GM23338 (cell line): ENCODE measurements at regions not wholly inside any gene's neighbourhood (a gene's known extent, or its start where the extent isn't known, plus 50 kb on each side); places are given as distances from the start of the nearest gene placed in this dataset.
A peak's percentile ranks its signal among the peaks of the same experiment; 100 is the strongest.

ENCODE experiments used
- ATAC-seq: fragments of 200-7000 bp; cut with Tn5 transposase; 3 replicates; pipeline ENCODE4 v1.9.1; 2020
- DNase-seq: peaks from one replicate; pipeline ENCODE4 v3.0.0-alpha.2; 2015; ENCODE audit warnings: low spot score
- H2AFZ ChIP-seq: fragments of 200-600 bp; sonication (generic); 2 replicates; pipeline ENCODE4 v1.8.0; 2016; ENCODE audit warnings: antibody characterized with exemption, mild to moderate bottlenecking, moderate library complexity
- H3F3A ChIP-seq: fragments of 200-600 bp; sonication (generic); replicated peaks from 2 replicates; pipeline ENCODE4 v1.8.0; 2017; ENCODE audit warnings: antibody characterized with exemption, mixed run types, low read depth
- H3K27ac ChIP-seq: fragments of 200-600 bp; sonication (generic); 2 replicates; pipeline ENCODE4 v1.6.1; 2016; ENCODE audit warnings: low read depth
- H3K27me3 ChIP-seq: fragments of 200-600 bp; sonication (generic); 2 replicates; pipeline ENCODE4 v1.8.0; 2016; ENCODE audit warnings: mild to moderate bottlenecking, mixed run types, moderate library complexity; ENCODE audit not compliant: insufficient read depth
- H3K36me3 ChIP-seq: fragments of 200-600 bp; sonication (generic); 2 replicates; pipeline ENCODE4 v1.8.0; 2016; ENCODE audit warnings: mild to moderate bottlenecking; ENCODE audit not compliant: insufficient read depth
- H3K4me1 ChIP-seq: fragments of 200-600 bp; sonication (generic); 2 replicates; pipeline ENCODE4 v1.8.0; 2016; ENCODE audit warnings: mild to moderate bottlenecking, moderate library complexity; ENCODE audit not compliant: insufficient read depth
- H3K4me2 ChIP-seq: fragments of 200-600 bp; sonication (generic); 2 replicates; pipeline ENCODE4 v1.7.1; 2017; ENCODE audit warnings: mixed run types
- H3K4me3 ChIP-seq: fragments of 200-600 bp; sonication (generic); 2 replicates; pipeline ENCODE4 v1.6.1; 2016; ENCODE audit warnings: mixed run types
- H3K79me2 ChIP-seq: fragments of 200-600 bp; sonication (generic); replicated peaks from 2 replicates; pipeline ENCODE4 v1.8.0; 2017; ENCODE audit warnings: mild to moderate bottlenecking; ENCODE audit not compliant: insufficient read depth
- H3K9me2 ChIP-seq: fragments of 200-600 bp; sonication (generic); 2 replicates; pipeline ENCODE4 v1.8.0; 2017; ENCODE audit not compliant: insufficient read depth
- H4K20me1 ChIP-seq: fragments of 200-600 bp; sonication (generic); replicated peaks from 2 replicates; pipeline ENCODE4 v1.8.0; 2017; ENCODE audit warnings: mild to moderate bottlenecking; ENCODE audit not compliant: insufficient read depth
- H3K27ac Mint-ChIP-seq: 2 replicates; pipeline ENCODE4 v1.8.0; 2020; ENCODE audit warnings: inconsistent platforms, mild to moderate bottlenecking, moderate library complexity, mixed read lengths
- H3K27me3 Mint-ChIP-seq: 3 replicates; pipeline ENCODE4 v1.8.0; 2022; ENCODE audit warnings: low read depth, mild to moderate bottlenecking, moderate library complexity, mixed read lengths, inconsistent platforms; ENCODE audit not compliant: insufficient read depth, poor library complexity
- H3K36me3 Mint-ChIP-seq: 3 replicates; pipeline ENCODE4 v1.8.0; 2021; ENCODE audit warnings: low read depth, mild to moderate bottlenecking, inconsistent platforms, moderate library complexity, mixed read lengths
- H3K4me1 Mint-ChIP-seq: 3 replicates; pipeline ENCODE4 v1.8.0; 2020; ENCODE audit warnings: mild to moderate bottlenecking, inconsistent platforms, mixed read lengths
- H3K4me3 Mint-ChIP-seq: 3 replicates; pipeline ENCODE4 v1.8.0; 2021; ENCODE audit warnings: moderate library complexity, mild to moderate bottlenecking, inconsistent platforms, mixed read lengths
- H3K9me3 Mint-ChIP-seq: 3 replicates; pipeline ENCODE4 v1.8.0; 2020; ENCODE audit warnings: moderate library complexity, mild to moderate bottlenecking, inconsistent platforms, mixed read lengths
- CREB1 ChIP-seq: fragments of 250-450 bp; sonication (Bioruptor Pico); IDR thresholded peaks from 2 replicates; pipeline ENCODE4 v1.5.0; 2020; ENCODE audit warnings: low read depth, mild to moderate bottlenecking, moderate library complexity
- EZH2 ChIP-seq: fragments of 200-600 bp; sonication (generic); IDR thresholded peaks from one replicate; pipeline ENCODE4 v1.8.0; 2017; ENCODE audit warnings: antibody characterized with exemption, mild to moderate bottlenecking, low read depth; ENCODE audit not compliant: unreplicated experiment
- EZH2phosphoT487 ChIP-seq: fragments of 200-600 bp; sonication (generic); IDR thresholded peaks from one replicate; pipeline ENCODE4 v1.8.1; 2018; ENCODE audit warnings: antibody characterized with exemption; ENCODE audit not compliant: unreplicated experiment
- JUNB ChIP-seq: IDR thresholded peaks from one replicate; pipeline ENCODE4 v1.6.1; 2016; ENCODE audit warnings: antibody characterized with exemption; ENCODE audit not compliant: unreplicated experiment
- NANOG ChIP-seq: IDR thresholded peaks from 2 replicates; pipeline ENCODE4 v1.6.1; 2016; ENCODE audit warnings: antibody characterized with exemption, borderline replicate concordance
- POLR2AphosphoS5 ChIP-seq: IDR thresholded peaks from 2 replicates; pipeline ENCODE4 v1.6.1; 2016; ENCODE audit warnings: antibody characterized with exemption, low read depth
- STAT1 ChIP-seq: IDR thresholded peaks from one replicate; pipeline ENCODE4 v1.6.1; 2016; ENCODE audit warnings: antibody characterized with exemption; ENCODE audit not compliant: unreplicated experiment
- ZNF114 ChIP-seq: fragments of 250-450 bp; sonication (Bioruptor Pico); IDR thresholded peaks from 2 replicates; pipeline ENCODE4 v1.5.0; 2020; ENCODE audit warnings: mild to moderate bottlenecking, moderate library complexity
- ZNF331 ChIP-seq: fragments of 250-450 bp; sonication (Bioruptor Pico); IDR thresholded peaks from 2 replicates; pipeline ENCODE4 v1.5.0; 2020; ENCODE audit warnings: low read depth, mild to moderate bottlenecking, moderate library complexity
- TF ChIP-seq, protein P1 (sequence below): fragments of 250-450 bp; sonication (Bioruptor Pico); IDR thresholded peaks from 2 replicates; pipeline ENCODE4 v1.5.0; 2020; ENCODE audit warnings: mild to moderate bottlenecking, moderate library complexity
- TF ChIP-seq, protein P2 (sequence below): IDR thresholded peaks from 2 replicates; pipeline ENCODE4 v1.6.1; 2016; ENCODE audit warnings: antibody characterized with exemption
- TF ChIP-seq, protein P3 (sequence below), 2 experiments: fragments of 200-600 bp in 1 of 2; sonication (generic) in 1 of 2; conservative IDR thresholded peaks; 2 replicates each; pipeline versions ENCODE4 v1.5.1 to v1.6.1; 2016 to 2017; ENCODE audit warnings: antibody characterized with exemption in 2 of 2, low read depth in 2 of 2, mild to moderate bottlenecking in 2 of 2, moderate library complexity in 1 of 2
- TF ChIP-seq, protein P4 (sequence below): IDR thresholded peaks from one replicate; pipeline ENCODE4 v1.6.1; 2018; ENCODE audit warnings: antibody characterized with exemption; ENCODE audit not compliant: unreplicated experiment

GRCh38 chr5:124631874-124632550 lies 114.4 kb downstream of the ZNF608 start:
- no peak overlapping the region for H3K4me3 ChIP-seq
- 0 out of 2 replicates have a peak, but pooled peaks cover 4% of the 10 kb centered on the region for H3K79me2 ChIP-seq
- no peak overlapping the region for H3K27ac ChIP-seq
- H3F3A ChIP-seq: 0 out of 2 replicates have a peak, but pooled peaks cover 3% of the 10 kb centered on the region
- no peaks in the 10 kb centered on the region for H4K20me1 ChIP-seq
- Mint-ChIP-seq H3K27ac (no peak overlapping the region), H3K4me3 (no peak overlapping the region), H3K4me1 (peaks cover 25% of the 10 kb centered on the region), H3K27me3 (peaks cover 14% of the 10 kb centered on the region), H3K9me3 (no peaks in the 10 kb centered on the region; the same call in 1 of the 3 replicates), H3K36me3 (peaks cover 42% of the 10 kb centered on the region)
- no peak for TF ChIP-seq NANOG
- TF ChIP-seq ZNF331 (CRISPR knock-in tag): no peak
- no peak for TF ChIP-seq POLR2AphosphoS5
- TF ChIP-seq CREB1 (CRISPR knock-in tag): no peak
- TF ChIP-seq JUNB: no peak
- TF ChIP-seq, protein P1, sequence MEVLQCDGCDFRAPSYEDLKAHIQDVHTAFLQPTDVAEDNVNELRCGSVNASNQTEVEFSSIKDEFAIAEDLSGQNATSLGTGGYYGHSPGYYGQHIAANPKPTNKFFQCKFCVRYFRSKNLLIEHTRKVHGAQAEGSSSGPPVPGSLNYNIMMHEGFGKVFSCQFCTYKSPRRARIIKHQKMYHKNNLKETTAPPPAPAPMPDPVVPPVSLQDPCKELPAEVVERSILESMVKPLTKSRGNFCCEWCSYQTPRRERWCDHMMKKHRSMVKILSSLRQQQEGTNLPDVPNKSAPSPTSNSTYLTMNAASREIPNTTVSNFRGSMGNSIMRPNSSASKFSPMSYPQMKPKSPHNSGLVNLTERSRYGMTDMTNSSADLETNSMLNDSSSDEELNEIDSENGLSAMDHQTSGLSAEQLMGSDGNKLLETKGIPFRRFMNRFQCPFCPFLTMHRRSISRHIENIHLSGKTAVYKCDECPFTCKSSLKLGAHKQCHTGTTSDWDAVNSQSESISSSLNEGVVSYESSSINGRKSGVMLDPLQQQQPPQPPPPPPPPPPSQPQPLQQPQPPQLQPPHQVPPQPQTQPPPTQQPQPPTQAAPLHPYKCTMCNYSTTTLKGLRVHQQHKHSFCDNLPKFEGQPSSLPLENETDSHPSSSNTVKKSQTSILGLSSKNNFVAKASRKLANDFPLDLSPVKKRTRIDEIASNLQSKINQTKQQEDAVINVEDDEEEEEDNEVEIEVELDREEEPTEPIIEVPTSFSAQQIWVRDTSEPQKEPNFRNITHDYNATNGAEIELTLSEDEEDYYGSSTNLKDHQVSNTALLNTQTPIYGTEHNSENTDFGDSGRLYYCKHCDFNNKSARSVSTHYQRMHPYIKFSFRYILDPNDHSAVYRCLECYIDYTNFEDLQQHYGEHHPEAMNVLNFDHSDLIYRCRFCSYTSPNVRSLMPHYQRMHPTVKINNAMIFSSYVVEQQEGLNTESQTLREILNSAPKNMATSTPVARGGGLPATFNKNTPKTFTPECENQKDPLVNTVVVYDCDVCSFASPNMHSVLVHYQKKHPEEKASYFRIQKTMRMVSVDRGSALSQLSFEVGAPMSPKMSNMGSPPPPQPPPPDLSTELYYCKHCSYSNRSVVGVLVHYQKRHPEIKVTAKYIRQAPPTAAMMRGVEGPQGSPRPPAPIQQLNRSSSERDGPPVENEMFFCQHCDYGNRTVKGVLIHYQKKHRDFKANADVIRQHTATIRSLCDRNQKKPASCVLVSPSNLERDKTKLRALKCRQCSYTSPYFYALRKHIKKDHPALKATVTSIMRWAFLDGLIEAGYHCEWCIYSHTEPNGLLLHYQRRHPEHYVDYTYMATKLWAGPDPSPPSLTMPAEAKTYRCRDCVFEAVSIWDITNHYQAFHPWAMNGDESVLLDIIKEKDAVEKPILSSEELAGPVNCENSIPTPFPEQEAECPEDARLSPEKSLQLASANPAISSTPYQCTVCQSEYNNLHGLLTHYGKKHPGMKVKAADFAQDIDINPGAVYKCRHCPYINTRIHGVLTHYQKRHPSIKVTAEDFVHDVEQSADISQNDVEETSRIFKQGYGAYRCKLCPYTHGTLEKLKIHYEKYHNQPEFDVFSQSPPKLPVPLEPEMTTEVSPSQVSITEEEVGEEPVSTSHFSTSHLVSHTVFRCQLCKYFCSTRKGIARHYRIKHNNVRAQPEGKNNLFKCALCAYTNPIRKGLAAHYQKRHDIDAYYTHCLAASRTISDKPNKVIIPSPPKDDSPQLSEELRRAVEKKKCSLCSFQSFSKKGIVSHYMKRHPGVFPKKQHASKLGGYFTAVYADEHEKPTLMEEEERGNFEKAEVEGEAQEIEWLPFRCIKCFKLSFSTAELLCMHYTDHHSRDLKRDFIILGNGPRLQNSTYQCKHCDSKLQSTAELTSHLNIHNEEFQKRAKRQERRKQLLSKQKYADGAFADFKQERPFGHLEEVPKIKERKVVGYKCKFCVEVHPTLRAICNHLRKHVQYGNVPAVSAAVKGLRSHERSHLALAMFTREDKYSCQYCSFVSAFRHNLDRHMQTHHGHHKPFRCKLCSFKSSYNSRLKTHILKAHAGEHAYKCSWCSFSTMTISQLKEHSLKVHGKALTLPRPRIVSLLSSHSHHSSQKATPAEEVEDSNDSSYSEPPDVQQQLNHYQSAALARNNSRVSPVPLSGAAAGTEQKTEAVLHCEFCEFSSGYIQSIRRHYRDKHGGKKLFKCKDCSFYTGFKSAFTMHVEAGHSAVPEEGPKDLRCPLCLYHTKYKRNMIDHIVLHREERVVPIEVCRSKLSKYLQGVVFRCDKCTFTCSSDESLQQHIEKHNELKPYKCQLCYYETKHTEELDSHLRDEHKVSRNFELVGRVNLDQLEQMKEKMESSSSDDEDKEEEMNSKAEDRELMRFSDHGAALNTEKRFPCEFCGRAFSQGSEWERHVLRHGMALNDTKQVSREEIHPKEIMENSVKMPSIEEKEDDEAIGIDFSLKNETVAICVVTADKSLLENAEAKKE: no peak
- TF ChIP-seq EZH2: no peak
- no peak for TF ChIP-seq EZH2phosphoT487
- TF ChIP-seq, protein P2, sequence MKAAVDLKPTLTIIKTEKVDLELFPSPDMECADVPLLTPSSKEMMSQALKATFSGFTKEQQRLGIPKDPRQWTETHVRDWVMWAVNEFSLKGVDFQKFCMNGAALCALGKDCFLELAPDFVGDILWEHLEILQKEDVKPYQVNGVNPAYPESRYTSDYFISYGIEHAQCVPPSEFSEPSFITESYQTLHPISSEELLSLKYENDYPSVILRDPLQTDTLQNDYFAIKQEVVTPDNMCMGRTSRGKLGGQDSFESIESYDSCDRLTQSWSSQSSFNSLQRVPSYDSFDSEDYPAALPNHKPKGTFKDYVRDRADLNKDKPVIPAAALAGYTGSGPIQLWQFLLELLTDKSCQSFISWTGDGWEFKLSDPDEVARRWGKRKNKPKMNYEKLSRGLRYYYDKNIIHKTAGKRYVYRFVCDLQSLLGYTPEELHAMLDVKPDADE: no peak
- no peak for TF ChIP-seq STAT1
- TF ChIP-seq, protein P3, sequence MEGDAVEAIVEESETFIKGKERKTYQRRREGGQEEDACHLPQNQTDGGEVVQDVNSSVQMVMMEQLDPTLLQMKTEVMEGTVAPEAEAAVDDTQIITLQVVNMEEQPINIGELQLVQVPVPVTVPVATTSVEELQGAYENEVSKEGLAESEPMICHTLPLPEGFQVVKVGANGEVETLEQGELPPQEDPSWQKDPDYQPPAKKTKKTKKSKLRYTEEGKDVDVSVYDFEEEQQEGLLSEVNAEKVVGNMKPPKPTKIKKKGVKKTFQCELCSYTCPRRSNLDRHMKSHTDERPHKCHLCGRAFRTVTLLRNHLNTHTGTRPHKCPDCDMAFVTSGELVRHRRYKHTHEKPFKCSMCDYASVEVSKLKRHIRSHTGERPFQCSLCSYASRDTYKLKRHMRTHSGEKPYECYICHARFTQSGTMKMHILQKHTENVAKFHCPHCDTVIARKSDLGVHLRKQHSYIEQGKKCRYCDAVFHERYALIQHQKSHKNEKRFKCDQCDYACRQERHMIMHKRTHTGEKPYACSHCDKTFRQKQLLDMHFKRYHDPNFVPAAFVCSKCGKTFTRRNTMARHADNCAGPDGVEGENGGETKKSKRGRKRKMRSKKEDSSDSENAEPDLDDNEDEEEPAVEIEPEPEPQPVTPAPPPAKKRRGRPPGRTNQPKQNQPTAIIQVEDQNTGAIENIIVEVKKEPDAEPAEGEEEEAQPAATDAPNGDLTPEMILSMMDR (conservative IDR thresholded peaks at IDR 0.05; ENCODE audit: low read depth in 2 of 2): no peak
- no peak for TF ChIP-seq ZNF114 (CRISPR knock-in tag)
- TF ChIP-seq, protein P4, sequence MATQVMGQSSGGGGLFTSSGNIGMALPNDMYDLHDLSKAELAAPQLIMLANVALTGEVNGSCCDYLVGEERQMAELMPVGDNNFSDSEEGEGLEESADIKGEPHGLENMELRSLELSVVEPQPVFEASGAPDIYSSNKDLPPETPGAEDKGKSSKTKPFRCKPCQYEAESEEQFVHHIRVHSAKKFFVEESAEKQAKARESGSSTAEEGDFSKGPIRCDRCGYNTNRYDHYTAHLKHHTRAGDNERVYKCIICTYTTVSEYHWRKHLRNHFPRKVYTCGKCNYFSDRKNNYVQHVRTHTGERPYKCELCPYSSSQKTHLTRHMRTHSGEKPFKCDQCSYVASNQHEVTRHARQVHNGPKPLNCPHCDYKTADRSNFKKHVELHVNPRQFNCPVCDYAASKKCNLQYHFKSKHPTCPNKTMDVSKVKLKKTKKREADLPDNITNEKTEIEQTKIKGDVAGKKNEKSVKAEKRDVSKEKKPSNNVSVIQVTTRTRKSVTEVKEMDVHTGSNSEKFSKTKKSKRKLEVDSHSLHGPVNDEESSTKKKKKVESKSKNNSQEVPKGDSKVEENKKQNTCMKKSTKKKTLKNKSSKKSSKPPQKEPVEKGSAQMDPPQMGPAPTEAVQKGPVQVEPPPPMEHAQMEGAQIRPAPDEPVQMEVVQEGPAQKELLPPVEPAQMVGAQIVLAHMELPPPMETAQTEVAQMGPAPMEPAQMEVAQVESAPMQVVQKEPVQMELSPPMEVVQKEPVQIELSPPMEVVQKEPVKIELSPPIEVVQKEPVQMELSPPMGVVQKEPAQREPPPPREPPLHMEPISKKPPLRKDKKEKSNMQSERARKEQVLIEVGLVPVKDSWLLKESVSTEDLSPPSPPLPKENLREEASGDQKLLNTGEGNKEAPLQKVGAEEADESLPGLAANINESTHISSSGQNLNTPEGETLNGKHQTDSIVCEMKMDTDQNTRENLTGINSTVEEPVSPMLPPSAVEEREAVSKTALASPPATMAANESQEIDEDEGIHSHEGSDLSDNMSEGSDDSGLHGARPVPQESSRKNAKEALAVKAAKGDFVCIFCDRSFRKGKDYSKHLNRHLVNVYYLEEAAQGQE: no peak
- H2AFZ ChIP-seq: no peak overlapping the region
- no peak overlapping the region for H3K4me2 ChIP-seq
- H3K27me3 ChIP-seq: no peaks in the 10 kb centered on the region
- DNase-seq (peak; percentile 63), ATAC-seq (peak; percentile 52)
- H3K36me3 ChIP-seq: no peaks in the 10 kb centered on the region
- peaks cover 28% of the 10 kb centered on the region for H3K4me1 ChIP-seq
- H3K9me2 ChIP-seq: peaks cover 12% of the 10 kb centered on the region
